A549 (cell line): ENCODE measurements at regions not wholly inside any gene's neighbourhood (a gene's known extent, or its start where the extent isn't known, plus 50 kb on each side); places are given as distances from the start of the nearest gene placed in this dataset.

Source experiments
- ATAC-seq, 2 experiments: fragments of 200-7000 bp in 1 of 2; fragments of >200 bp in 1 of 2; cut with Nextera tagmentation in 1 of 2; cut with Tn5 transposase in 1 of 2; 3 replicates each; pipeline versions ENCODE4 v1.8.0 to v1.9.1; 2018 to 2020; ENCODE audit warnings: mild to moderate bottlenecking in 1 of 2, moderate library complexity in 1 of 2
- CTCF ChIA-PET: fragments of 300-600 bp; sonication (Branson Sonifier 250); formaldehyde crosslinking; extraction: SDS; loops from one replicate; lab custom pipeline; 2021; ENCODE audit warnings: antibody characterized with exemption, inconsistent platforms; lab: Yijun Ruan, JAX
- POLR2A ChIA-PET: fragments of 350-600 bp; formaldehyde crosslinking; extraction: SDS; loops from one replicate; lab custom pipeline; 2021; ENCODE audit warnings: antibody characterized with exemption, inconsistent platforms; lab: Yijun Ruan, JAX
- DNase-seq, 2 experiments: peaks; one replicate each; pipeline versions ENCODE4 v3.0.0 to v3.0.0-alpha.2; 2011 to 2016; ENCODE audit warnings: low read depth in 1 of 2, low spot score in 1 of 2
- FAIRE-seq: peaks from 2 replicates; lab custom pipeline; 2011; peaks lifted over from hg19 to GRCh38; lab: Jason Lieb, UNC
- H3K27ac ChIP-seq, 2 experiments: fragments of >200 bp; sonication (Bioruptor Twin); formaldehyde crosslinking; 3 replicates each; pipeline ENCODE4 v1.5.1; 2016 to 2017
- H3K4me1 ChIP-seq: fragments of >200 bp; sonication (Bioruptor Twin); formaldehyde crosslinking; 3 replicates; pipeline ENCODE4 v1.6.1; 2016
- H3K4me2 ChIP-seq: fragments of >200 bp; sonication (Bioruptor Twin); formaldehyde crosslinking; 3 replicates; pipeline ENCODE4 v1.6.1; 2016
- H3K4me3 ChIP-seq: fragments of >200 bp; sonication (Bioruptor Twin); formaldehyde crosslinking; 3 replicates; pipeline ENCODE4 v1.5.1; 2016
- H3K9me3 ChIP-seq: fragments of >200 bp; sonication (Bioruptor Twin); formaldehyde crosslinking; 3 replicates; pipeline ENCODE4 v1.6.1; 2016
- BHLHE40 ChIP-seq: IDR thresholded peaks from 2 replicates; pipeline ENCODE4 v1.6.1; 2012; ENCODE audit warnings: low read depth, low read length, inconsistent platforms
- CBX8 ChIP-seq: fragments of 200-600 bp; sonication (generic); IDR thresholded peaks from 2 replicates; pipeline ENCODE4 v1.6.1; 2016
- CHD4 ChIP-seq: fragments of 200-600 bp; sonication (generic); IDR thresholded peaks from 2 replicates; pipeline ENCODE4 v1.6.1; 2016; ENCODE audit warnings: antibody characterized with exemption, mild to moderate bottlenecking, borderline replicate concordance
- CTCF ChIP-seq: fragments of >200 bp; sonication (Bioruptor Twin); formaldehyde crosslinking; IDR thresholded peaks from 3 replicates; pipeline ENCODE4 v1.5.1; 2016
- ELK1 ChIP-seq: fragments of 150-350 bp; IDR thresholded peaks from 2 replicates; pipeline ENCODE4 v1.6.1; 2014; ENCODE audit warnings: low read depth, mild to moderate bottlenecking, low read length
- GATA3 ChIP-seq: IDR thresholded peaks from 2 replicates; pipeline ENCODE4 v1.6.1; 2012; ENCODE audit warnings: borderline replicate concordance
- HOXB5 ChIP-seq: fragments of 250-450 bp; sonication (Bioruptor Pico); IDR thresholded peaks from 2 replicates; pipeline ENCODE4 v1.5.0; 2020; ENCODE audit warnings: mild to moderate bottlenecking, moderate library complexity
- JUN ChIP-seq, 2 experiments: fragments of >200 bp; sonication (Bioruptor Twin); formaldehyde crosslinking; IDR thresholded peaks; 2 replicates in 1 of 2; 3 replicates in 1 of 2; pipeline ENCODE4 v1.6.1; 2016 to 2017
- MAZ ChIP-seq: fragments of 150-350 bp; IDR thresholded peaks from 2 replicates; pipeline ENCODE4 v1.6.1; 2014; ENCODE audit warnings: antibody characterized with exemption, low read depth, low read length, borderline replicate concordance
- PBX3 ChIP-seq: IDR thresholded peaks from 2 replicates; pipeline ENCODE4 v1.6.1; 2012
- POLR2A ChIP-seq: IDR thresholded peaks from 2 replicates; pipeline ENCODE4 v1.6.1; 2012; ENCODE audit warnings: mild to moderate bottlenecking, low read length
- POLR2AphosphoS2 ChIP-seq: conservative IDR thresholded peaks from 2 replicates; pipeline ENCODE4 v1.6.1; 2012; ENCODE audit warnings: low read length, improper control_type of control experiment, inconsistent platforms
- REST ChIP-seq: fragments of 200-600 bp; sonication (generic); IDR thresholded peaks from 2 replicates; pipeline ENCODE4 v1.6.1; 2016; ENCODE audit warnings: antibody characterized with exemption, mild to moderate bottlenecking, moderate library complexity
- RNF2 ChIP-seq: fragments of 200-600 bp; sonication (generic); IDR thresholded peaks from 2 replicates; pipeline ENCODE4 v1.6.1; 2016; ENCODE audit warnings: low read depth, mild to moderate bottlenecking, antibody characterized with exemption, moderate library complexity, borderline replicate concordance
- TP53 ChIP-seq: fragments of 250-450 bp; sonication (Bioruptor Pico); IDR thresholded peaks from 2 replicates; pipeline ENCODE4 v1.5.0; 2021; ENCODE audit warnings: mild to moderate bottlenecking, moderate library complexity
- ZSCAN20 ChIP-seq: fragments of 250-450 bp; sonication (Bioruptor Pico); IDR thresholded peaks from 2 replicates; pipeline ENCODE4 v1.8.0; 2022; ENCODE audit warnings: mild to moderate bottlenecking, moderate library complexity
- WGBS: methylation state at CpG from one replicate; pipeline ENCODE4 v1.1.6; 2017; ENCODE audit errors: missing lambda C conversion rate; 5-methylcytosine and 5-hydroxymethylcytosine counted together

- no peak overlapping the region for H3K4me3 ChIP-seq
- 11% methylated on average over 7 of the region's 8 CpGs for WGBS
- TF ChIP-seq TP53 (no peak), ELK1 (no peak)
- no peaks in the 10 kb centered on the region for H3K4me1 ChIP-seq
- no peak for ATAC-seq
- H3K9me3 ChIP-seq = no peaks in the 10 kb centered on the region
- CTCF ChIA-PET = interaction anchor here (0.6 kb wide), 1 partner anchor 798 kb away, joined by 3 read pairs; no protein-coding TSS in a partner anchor
- no peak for DNase-seq
- H3K27ac ChIP-seq = no peak overlapping the region
- FAIRE-seq = no peak
- no peak overlapping the region for H3K4me2 ChIP-seq
- POLR2A ChIA-PET = no interaction called here
Observed at GRCh38 chr13:22316494-22317025, 645.7 kb downstream of the FGF9 start.

- Histone ChIP-seq H3K4me1 (no peaks in the 10 kb centered on the region), H3K27ac (no peak overlapping the region), H3K4me2 (no peak overlapping the region), H3K9me3 (no peaks in the 10 kb centered on the region), H3K4me3 (no peak overlapping the region)
- DNase-seq = no peak
- CTCF ChIA-PET = no interaction called here
- FAIRE-seq = no peak
- TF ChIP-seq BHLHE40 (no peak), CHD4 (no peak), ZSCAN20 (CRISPR knock-in tag) (no peak)
- ATAC-seq = no peak
- 10% methylated on average over 3 of the region's 3 CpGs for WGBS
- POLR2A ChIA-PET = no interaction called here
Observed at GRCh38 chr13:22320991-22321390, 650.1 kb downstream of the FGF9 start.

GRCh38 chr13:22325761-22326160 is 654.9 kb downstream of the FGF9 start:
- FAIRE-seq (no peak), DNase-seq (no peak), ATAC-seq (no peak)
- ChIA-PET CTCF (no interaction called here), POLR2A (no interaction called here)
- no peaks in the 10 kb centered on the region for H3K9me3 ChIP-seq
- TF ChIP-seq POLR2AphosphoS2 = no peak
- TF ChIP-seq PBX3 = no peak
- TF ChIP-seq RNF2 = no peak
- TF ChIP-seq JUN (IDR thresholded peaks at IDR 0.05) = no peak
- TF ChIP-seq POLR2A = no peak
- TF ChIP-seq BHLHE40 = no peak
- TF ChIP-seq CBX8 = no peak
- TF ChIP-seq MAZ = no peak
- no peak for TF ChIP-seq REST
- H3K4me1 ChIP-seq = no peaks in the 10 kb centered on the region
- 30% methylated on average over 3 of the region's 3 CpGs for WGBS
- H3K4me3 ChIP-seq = no peak overlapping the region
- H3K4me2 ChIP-seq = no peak overlapping the region
- no peak overlapping the region for H3K27ac ChIP-seq

GRCh38 chr13:22332416-22332815 is 661.5 kb downstream of the FGF9 start:
- DNase-seq = no peak
- Histone ChIP-seq H3K4me3 (no peak overlapping the region), H3K9me3 (no peaks in the 10 kb centered on the region), H3K4me2 (no peak overlapping the region), H3K4me1 (no peaks in the 10 kb centered on the region), H3K27ac (no peak overlapping the region)
- no peak for FAIRE-seq
- WGBS = 42% methylated on average over 7 of the region's 7 CpGs
- no peak for ATAC-seq
- TF ChIP-seq CTCF (no peak), GATA3 (no peak), HOXB5 (no peak), TP53 (no peak)
- ChIA-PET POLR2A (no interaction called here), CTCF (no interaction called here)
